NOMO-1 treated with dmso at 0.1 percent for 144 hours (cell line): ENCODE measurements at regions not wholly inside any gene's neighbourhood (a gene's known extent, or its start where the extent isn't known, plus 50 kb on each side); places are given as distances from the start of the nearest gene placed in this dataset.
A peak's percentile ranks its signal among the peaks of the same experiment; 100 is the strongest.
"Not testable (repeated sequence)": the region's sequence is repeated elsewhere in the genome, so short reads cannot be mapped to it uniquely, and the experiment has no call there.

Experiments
- DNase-seq: peaks from one replicate; lab custom pipeline; 2025; ENCODE audit not compliant: unreplicated experiment; lab: John Stamatoyannopoulos, UW

GRCh38 chr9:87781331-87781730 lies 55.4 kb downstream of the CTSL start:
- no peak for DNase-seq

- DNase-seq: no peak
Measured at GRCh38 chr9:87783180-87783579, 57.3 kb downstream of the CTSL start.

- DNase-seq: not testable (repeated sequence)
Measured at GRCh38 chr9:87785315-87785970, 59.5 kb downstream of the CTSL start.

- no peak for DNase-seq
Measured at GRCh38 chr9:87786423-87786822, 60.5 kb downstream of the CTSL start.

- no peak for DNase-seq
Measured at GRCh38 chr9:87786876-87787275, 61.0 kb downstream of the CTSL start.

GRCh38 chr9:87787735-87788134 lies 61.8 kb downstream of the CTSL start:
- DNase-seq: no peak

- DNase-seq: peak; percentile 88
Measured at GRCh38 chr9:87792831-87793288, 66.9 kb downstream of the CTSL start.

- DNase-seq: peak; percentile 47
Measured at GRCh38 chr9:87793292-87793691, 67.4 kb downstream of the CTSL start.

GRCh38 chr9:87795178-87795577 lies 69.3 kb downstream of the CTSL start:
- no peak for DNase-seq

GRCh38 chr9:87796196-87796595 lies 70.3 kb downstream of the CTSL start:
- no peak for DNase-seq

GRCh38 chr9:87798261-87798833 lies 72.4 kb downstream of the CTSL start:
- DNase-seq: no peak

- no peak for DNase-seq
Measured at GRCh38 chr9:87799503-87799902, 73.6 kb downstream of the CTSL start.

- no peak for DNase-seq
Measured at GRCh38 chr9:87800456-87800855, 74.5 kb downstream of the CTSL start.

- DNase-seq: no peak
Measured at GRCh38 chr9:87801013-87801412, 75.1 kb downstream of the CTSL start.

GRCh38 chr9:87803166-87803565 lies 77.2 kb downstream of the CTSL start:
- DNase-seq: no peak

GRCh38 chr9:87803623-87804345 lies 77.9 kb downstream of the CTSL start:
- DNase-seq: no peak

- no peak for DNase-seq
Measured at GRCh38 chr9:87805259-87805658, 77.4 kb upstream of the SPATA31E1 start.

- no peak for DNase-seq
Measured at GRCh38 chr9:87810008-87810407, 72.7 kb upstream of the SPATA31E1 start.

GRCh38 chr9:87810679-87811178 lies 71.9 kb upstream of the SPATA31E1 start:
- DNase-seq: no peak

- no peak for DNase-seq
Measured at GRCh38 chr9:87812375-87813118, 70.1 kb upstream of the SPATA31E1 start.

- DNase-seq: no peak
Measured at GRCh38 chr9:87813119-87813463, 69.6 kb upstream of the SPATA31E1 start.
